ENCODE measurements at regions not wholly inside any gene's neighbourhood (a gene's known extent, or its start where the extent isn't known, plus 50 kb on each side); places are given as distances from the start of the nearest gene placed in this dataset.
"Not testable (repeated sequence)": the region's sequence is repeated elsewhere in the genome, so short reads cannot be mapped to it uniquely, and the experiment has no call there.

GRCh38 chr1:234799021-234799689 is 189.2 kb upstream of the IRF2BP2 start:
- H3K36me3 ChIP-seq; H3K27ac ChIP-seq; H4K20me1 ChIP-seq; H3K9me3 ChIP-seq (replicated peaks in 1 of 11); H3K27me3 ChIP-seq; H3K4me3 ChIP-seq; H3K4me2 ChIP-seq; H3K9ac ChIP-seq; H3K4me1 ChIP-seq: not testable (repeated sequence)

GRCh38 chr1:234797216-234797615 is 187.2 kb upstream of the IRF2BP2 start:
- not testable (repeated sequence) for H3K9me3 ChIP-seq (replicated peaks in 1 of 11); H3K27ac ChIP-seq; H4K20me1 ChIP-seq; H3K4me3 ChIP-seq; H3K4me2 ChIP-seq; H3K27me3 ChIP-seq; H3K9ac ChIP-seq; H3K4me1 ChIP-seq; H3K36me3 ChIP-seq

GRCh38 chr1:234796438-234796792 is 186.4 kb upstream of the IRF2BP2 start:
- not testable (repeated sequence) for H3K27me3 ChIP-seq; H3K9ac ChIP-seq; H3K4me2 ChIP-seq; H3K4me3 ChIP-seq; H3K27ac ChIP-seq; H3K36me3 ChIP-seq; H3K9me3 ChIP-seq (replicated peaks in 1 of 11); H4K20me1 ChIP-seq; H3K4me1 ChIP-seq

- H3K4me2 ChIP-seq; H3K36me3 ChIP-seq; H3K9me3 ChIP-seq (replicated peaks in 1 of 11); H3K4me1 ChIP-seq; H3K27me3 ChIP-seq; H3K27ac ChIP-seq; H3K9ac ChIP-seq; H3K4me3 ChIP-seq; H4K20me1 ChIP-seq: not testable (repeated sequence)
Observed at GRCh38 chr1:234795711-234796437, 185.9 kb upstream of the IRF2BP2 start.

GRCh38 chr1:234795007-234795406 is 185.0 kb upstream of the IRF2BP2 start:
- H3K27me3 ChIP-seq; H4K20me1 ChIP-seq; H3K36me3 ChIP-seq; H3K4me3 ChIP-seq; H3K4me1 ChIP-seq; H3K27ac ChIP-seq; H3K9me3 ChIP-seq (replicated peaks in 1 of 11); H3K4me2 ChIP-seq; H3K9ac ChIP-seq: not testable (repeated sequence)

GRCh38 chr1:234794452-234794851 is 184.5 kb upstream of the IRF2BP2 start:
- not testable (repeated sequence) for H3K4me2 ChIP-seq; H3K27me3 ChIP-seq; H4K20me1 ChIP-seq; H3K27ac ChIP-seq; H3K36me3 ChIP-seq; H3K4me1 ChIP-seq; H3K4me3 ChIP-seq; H3K9me3 ChIP-seq (replicated peaks in 1 of 11); H3K9ac ChIP-seq

GRCh38 chr1:234793924-234794323 is 183.9 kb upstream of the IRF2BP2 start:
- H3K4me3 ChIP-seq; H3K9ac ChIP-seq; H3K4me1 ChIP-seq; H3K36me3 ChIP-seq; H3K27me3 ChIP-seq; H4K20me1 ChIP-seq; H3K9me3 ChIP-seq (replicated peaks in 1 of 11); H3K27ac ChIP-seq; H3K4me2 ChIP-seq: not testable (repeated sequence)

GRCh38 chr1:234792221-234792864 is 182.4 kb upstream of the IRF2BP2 start:
- not testable (repeated sequence) for H3K4me1 ChIP-seq; H3K9me3 ChIP-seq (replicated peaks in 1 of 11); H3K4me3 ChIP-seq; H3K27me3 ChIP-seq; H3K4me2 ChIP-seq; H3K36me3 ChIP-seq; H3K9ac ChIP-seq; H3K27ac ChIP-seq; H4K20me1 ChIP-seq

- not testable (repeated sequence) for H3K27ac ChIP-seq; H3K4me1 ChIP-seq; H3K4me2 ChIP-seq; H3K36me3 ChIP-seq; H3K9me3 ChIP-seq (replicated peaks in 1 of 11); H3K4me3 ChIP-seq; H3K27me3 ChIP-seq; H3K9ac ChIP-seq; H4K20me1 ChIP-seq
Observed at GRCh38 chr1:234791615-234792014, 181.6 kb upstream of the IRF2BP2 start.

GRCh38 chr1:234790333-234790732 is 180.4 kb upstream of the IRF2BP2 start:
- not testable (repeated sequence) for H4K20me1 ChIP-seq; H3K27me3 ChIP-seq; H3K9me3 ChIP-seq (replicated peaks in 1 of 11); H3K4me3 ChIP-seq; H3K4me1 ChIP-seq; H3K9ac ChIP-seq; H3K4me2 ChIP-seq; H3K36me3 ChIP-seq; H3K27ac ChIP-seq

- H3K4me1 ChIP-seq; H3K9me3 ChIP-seq (replicated peaks in 1 of 11); H4K20me1 ChIP-seq; H3K9ac ChIP-seq; H3K36me3 ChIP-seq; H3K27ac ChIP-seq; H3K4me3 ChIP-seq; H3K4me2 ChIP-seq: not testable (repeated sequence)
- peaks cover 0 to 10% (median 0%) of the 10 kb centered on the region in 11 experiments; a peak in 4 of 22 replicates for H3K27me3 ChIP-seq
Observed at GRCh38 chr1:234787011-234787584, 177.1 kb upstream of the IRF2BP2 start.

GRCh38 chr1:234785922-234786321 is 175.9 kb upstream of the IRF2BP2 start:
- not testable (repeated sequence) for H3K9me3 ChIP-seq (replicated peaks in 1 of 11); H3K4me2 ChIP-seq; H4K20me1 ChIP-seq; H3K9ac ChIP-seq; H3K4me3 ChIP-seq; H3K4me1 ChIP-seq; H3K27ac ChIP-seq; H3K36me3 ChIP-seq
- peaks cover 0 to 22% (median under 1%) of the 10 kb centered on the region in 11 experiments; a peak in 9 of 22 replicates for H3K27me3 ChIP-seq

GRCh38 chr1:234785471-234785919 is 175.5 kb upstream of the IRF2BP2 start:
- not testable (repeated sequence) for H3K9ac ChIP-seq; H3K4me3 ChIP-seq; H3K4me1 ChIP-seq; H3K4me2 ChIP-seq; H3K27ac ChIP-seq; H4K20me1 ChIP-seq; H3K36me3 ChIP-seq; H3K9me3 ChIP-seq (replicated peaks in 1 of 11)
- peaks cover 0 to 26% (median 5%) of the 10 kb centered on the region in 11 experiments; a peak in 9 of 22 replicates for H3K27me3 ChIP-seq

- not testable (repeated sequence) for H3K27ac ChIP-seq; H3K4me3 ChIP-seq; H3K9me3 ChIP-seq (replicated peaks in 1 of 11); H3K36me3 ChIP-seq; H3K4me2 ChIP-seq; H3K4me1 ChIP-seq; H3K9ac ChIP-seq; H4K20me1 ChIP-seq
- peaks cover 0 to 40% (median 8%) of the 10 kb centered on the region in 11 experiments; a peak in 11 of 22 replicates for H3K27me3 ChIP-seq
Observed at GRCh38 chr1:234784108-234784507, 174.1 kb upstream of the IRF2BP2 start.
